Myocyte (in vitro differentiated cells): ENCODE measurements at regions not wholly inside any gene's neighbourhood (a gene's known extent, or its start where the extent isn't known, plus 50 kb on each side); places are given as distances from the start of the nearest gene placed in this dataset.
"Not testable (repeated sequence)": the region's sequence is repeated elsewhere in the genome, so short reads cannot be mapped to it uniquely, and the experiment has no call there.

Experiments
- DNase-seq: peaks from one replicate; pipeline ENCODE4 v3.0.0-alpha.2; 2012; ENCODE audit warnings: low read depth

GRCh38 chr4:152072906-152073305 lies 312.1 kb upstream of the GATB start:
- DNase-seq = no peak

GRCh38 chr4:152072001-152072485 lies 311.2 kb upstream of the GATB start:
- DNase-seq = peak; percentile 42

- no peak for DNase-seq
Observed at GRCh38 chr4:152070854-152071253, 310.0 kb upstream of the GATB start.

GRCh38 chr4:152068866-152069265 lies 308.1 kb upstream of the GATB start:
- DNase-seq = no peak

- no peak for DNase-seq
Observed at GRCh38 chr4:152065545-152065944, 304.7 kb upstream of the GATB start.

GRCh38 chr4:152064753-152065152 lies 303.9 kb upstream of the GATB start:
- DNase-seq = peak; percentile 24

- DNase-seq = no peak
Observed at GRCh38 chr4:152064282-152064681, 303.5 kb upstream of the GATB start.

- peak; percentile 90 for DNase-seq
Observed at GRCh38 chr4:152063621-152064240, 302.9 kb upstream of the GATB start.

GRCh38 chr4:152062936-152063620 lies 302.3 kb upstream of the GATB start:
- no peak for DNase-seq

- no peak for DNase-seq
Observed at GRCh38 chr4:152054731-152055130, 293.9 kb upstream of the GATB start.

GRCh38 chr4:152052451-152053057 lies 291.7 kb upstream of the GATB start:
- no peak for DNase-seq

GRCh38 chr4:152051332-152051731 lies 290.5 kb upstream of the GATB start:
- not testable (repeated sequence) for DNase-seq

GRCh38 chr4:152050106-152050505 lies 289.3 kb upstream of the GATB start:
- DNase-seq = no peak

- no peak for DNase-seq
Observed at GRCh38 chr4:152047451-152047850, 286.6 kb upstream of the GATB start.

- peak; percentile 85 for DNase-seq
Observed at GRCh38 chr4:152045807-152046571, 285.2 kb upstream of the GATB start.

GRCh38 chr4:152045449-152045806 lies 284.6 kb upstream of the GATB start:
- DNase-seq = no peak

GRCh38 chr4:152044331-152045036 lies 283.7 kb upstream of the GATB start:
- DNase-seq = no peak

GRCh38 chr4:152041295-152041694 lies 280.5 kb upstream of the GATB start:
- no peak for DNase-seq

GRCh38 chr4:152039691-152040090 lies 278.9 kb upstream of the GATB start:
- no peak for DNase-seq

- DNase-seq = peak; percentile 44
Observed at GRCh38 chr4:152039023-152039481, 278.2 kb upstream of the GATB start.

- peak; percentile 35 for DNase-seq
Observed at GRCh38 chr4:152038238-152038637, 277.4 kb upstream of the GATB start.
